ENCODE measurements at regions not wholly inside any gene's neighbourhood (a gene's known extent, or its start where the extent isn't known, plus 50 kb on each side); places are given as distances from the start of the nearest gene placed in this dataset.

GRCh38 chr10:84908491-84908890 is 580.1 kb downstream of the CCSER2 start:
- Mint-ChIP-seq H3K27ac (no peak overlapping the region), H3K4me3 (no peak overlapping the region), H3K36me3 (no peaks in the 10 kb centered on the region), H3K27me3 (ENCODE audit: low read depth in 3 of 3) (no peaks in the 10 kb centered on the region), H3K4me1 (no peaks in the 10 kb centered on the region), H3K9me3 (peaks cover 0 to 20% (median 8%) of the 10 kb centered on the region in 7 donors)
- Histone ChIP-seq H3K9ac (ENCODE audit: insufficient read depth, low read length, poor library complexity, severe bottlenecking) (no peak overlapping the region), H3K4me1 (ENCODE audit: control insufficient read depth in 1 of 2, insufficient read depth in 2 of 2, low read length in 2 of 2) (no peaks in the 10 kb centered on the region), H3K4me2 (replicated peaks; ENCODE audit: extremely low read depth, low read length, poor library complexity, severe bottlenecking) (no peak overlapping the region), H3K4me3 (replicated peaks in 1 of 3; ENCODE audit: low read depth in 2 of 3, low read length in 3 of 3) (no peak overlapping the region), H3K36me3 (replicated peaks in 1 of 2; ENCODE audit: control insufficient read depth in 1 of 2, insufficient read depth in 2 of 2, low read length in 2 of 2) (no peaks in the 10 kb centered on the region), H2AFZ (ENCODE audit: insufficient read depth, low read depth, low read length, poor library complexity, severe bottlenecking) (no peak overlapping the region), H3K9me3 (replicated peaks in 1 of 2; ENCODE audit: control insufficient read depth in 1 of 2, insufficient read depth in 1 of 2, low read length in 2 of 2) (peaks cover 4% of the 10 kb centered on the region in 2 donors), H3K79me2 (ENCODE audit: insufficient read depth, low read length) (no peaks in the 10 kb centered on the region), H4K20me1 (ENCODE audit: insufficient read depth, low read length) (no peaks in the 10 kb centered on the region), H3K27me3 (ENCODE audit: control insufficient read depth in 2 of 2, insufficient read depth in 2 of 2, low read length in 2 of 2) (no peaks in the 10 kb centered on the region), H3K27ac (ENCODE audit: low read depth in 1 of 2, low read length in 2 of 2) (no peak overlapping the region)
- DNase-seq: no peak
- intact Hi-C loops (cut with micrococcal nuclease): no loop called here
- no peak for TF ChIP-seq CTCF (IDR thresholded peaks at IDR 0.05)
- 75% methylated on average over 4 of the region's 4 CpGs for WGBS (ENCODE audit: insufficient coverage)

GRCh38 chr10:84921701-84922100 is 593.3 kb downstream of the CCSER2 start:
- no peaks in the 10 kb centered on the region for H3K36me3 Mint-ChIP-seq
- H3K4me2 ChIP-seq (replicated peaks; ENCODE audit: extremely low read depth, low read length, poor library complexity, severe bottlenecking): no peak overlapping the region
- H3K9ac ChIP-seq (ENCODE audit: insufficient read depth, low read length, poor library complexity, severe bottlenecking): no peak overlapping the region
- no peaks in the 10 kb centered on the region for H3K79me2 ChIP-seq (ENCODE audit: insufficient read depth, low read length)
- no peak overlapping the region for H2AFZ ChIP-seq (ENCODE audit: insufficient read depth, low read depth, low read length, poor library complexity, severe bottlenecking)
- H3K4me3 Mint-ChIP-seq: no peak overlapping the region
- H3K4me1 Mint-ChIP-seq: no peaks in the 10 kb centered on the region
- intact Hi-C loops (cut with micrococcal nuclease): no loop called here
- no peaks in the 10 kb centered on the region for H3K9me3 ChIP-seq (replicated peaks in 1 of 2; ENCODE audit: control insufficient read depth in 1 of 2, insufficient read depth in 1 of 2, low read length in 2 of 2)
- H4K20me1 ChIP-seq (ENCODE audit: insufficient read depth, low read length): no peaks in the 10 kb centered on the region
- H3K9me3 Mint-ChIP-seq: no peaks in the 10 kb centered on the region
- H3K4me1 ChIP-seq (ENCODE audit: control insufficient read depth in 1 of 2, insufficient read depth in 2 of 2, low read length in 2 of 2): no peaks in the 10 kb centered on the region
- no peaks in the 10 kb centered on the region for H3K27me3 ChIP-seq (ENCODE audit: control insufficient read depth in 2 of 2, insufficient read depth in 2 of 2, low read length in 2 of 2)
- no peaks in the 10 kb centered on the region for H3K27me3 Mint-ChIP-seq (ENCODE audit: low read depth in 3 of 3)
- WGBS (ENCODE audit: insufficient coverage): 86% methylated on average over 1 of the region's 1 CpG
- no peak for DNase-seq
- H3K27ac Mint-ChIP-seq: no peak overlapping the region
- no peak overlapping the region for H3K27ac ChIP-seq (ENCODE audit: low read depth in 1 of 2, low read length in 2 of 2)
- no peak for TF ChIP-seq CTCF (IDR thresholded peaks at IDR 0.05)
- no peaks in the 10 kb centered on the region for H3K36me3 ChIP-seq (replicated peaks in 1 of 2; ENCODE audit: control insufficient read depth in 1 of 2, insufficient read depth in 2 of 2, low read length in 2 of 2)
- no peak overlapping the region for H3K4me3 ChIP-seq (replicated peaks in 1 of 3; ENCODE audit: low read depth in 2 of 3, low read length in 3 of 3)
